ENCODE measurements at regions not wholly inside any gene's neighbourhood (a gene's known extent, or its start where the extent isn't known, plus 50 kb on each side); places are given as distances from the start of the nearest gene placed in this dataset.

- Mint-ChIP-seq H3K9me3 (peaks cover 40% of the 10 kb centered on the region), H3K4me3 (no peak overlapping the region), H3K27ac (no peak overlapping the region), H3K4me1 (peaks cover 12% of the 10 kb centered on the region), H3K27me3 (ENCODE audit: low read depth) (peaks cover 3% of the 10 kb centered on the region), H3K36me3 (peaks cover 24% of the 10 kb centered on the region)
- no peak for ATAC-seq
- POLR2A ChIA-PET = no interaction called here
- TF ChIP-seq GABPB1 (CRISPR knock-in tag; IDR thresholded peaks at IDR 0.05) (no peak), HMGXB4 (CRISPR knock-in tag; IDR thresholded peaks at IDR 0.05) (no peak), CREB1 (CRISPR knock-in tag; IDR thresholded peaks at IDR 0.05) (no peak), NFATC4 (CRISPR knock-in tag; IDR thresholded peaks at IDR 0.05) (no peak), ZMAT4 (CRISPR knock-in tag; IDR thresholded peaks at IDR 0.05) (no peak), ATF6 (CRISPR knock-in tag; IDR thresholded peaks at IDR 0.05) (no peak), ZNF281 (CRISPR knock-in tag; IDR thresholded peaks at IDR 0.05) (no peak), CDX4 (CRISPR knock-in tag; IDR thresholded peaks at IDR 0.05; ENCODE audit: borderline replicate concordance) (no peak), FOXK1 (CRISPR knock-in tag; IDR thresholded peaks at IDR 0.05) (no peak), NFE2L1 (CRISPR knock-in tag; IDR thresholded peaks at IDR 0.05) (no peak), CTCF (IDR thresholded peaks at IDR 0.05) (no peak)
- CTCF ChIA-PET = no interaction called here
- DNase-seq (ENCODE audit: low spot score) = no peak
Observed at GRCh38 chr13:33472446-33472845, 186.9 kb upstream of the STARD13 start.

GRCh38 chr13:33479105-33479504, 193.6 kb upstream of the STARD13 start:
- Mint-ChIP-seq H3K27me3 (ENCODE audit: low read depth) (peaks cover 3% of the 10 kb centered on the region; the same call in 1 of the 2 replicates), H3K27ac (no peak overlapping the region), H3K36me3 (peaks cover 28% of the 10 kb centered on the region), H3K9me3 (peaks cover 62% of the 10 kb centered on the region), H3K4me1 (no peaks in the 10 kb centered on the region), H3K4me3 (no peak overlapping the region)
- CTCF ChIA-PET = no interaction called here
- no peak for ATAC-seq
- POLR2A ChIA-PET = no interaction called here
- DNase-seq (ENCODE audit: low spot score) = no peak
- TF ChIP-seq JUN (CRISPR knock-in tag; IDR thresholded peaks at IDR 0.05) (no peak), SOX15 (CRISPR knock-in tag; IDR thresholded peaks at IDR 0.05) (no peak), FOXP1 (CRISPR knock-in tag; IDR thresholded peaks at IDR 0.05; ENCODE audit: borderline replicate concordance) (no peak), ZNF423 (CRISPR knock-in tag; IDR thresholded peaks at IDR 0.05) (no peak), CBFB (CRISPR knock-in tag; IDR thresholded peaks at IDR 0.05; ENCODE audit: low read depth) (no peak), ZBTB21 (CRISPR knock-in tag; IDR thresholded peaks at IDR 0.05; ENCODE audit: borderline replicate concordance) (no peak), AFF4 (CRISPR knock-in tag; IDR thresholded peaks at IDR 0.05; ENCODE audit: borderline replicate concordance) (no peak), HMGA2 (CRISPR knock-in tag; IDR thresholded peaks at IDR 0.05) (no peak), PREB (CRISPR knock-in tag; IDR thresholded peaks at IDR 0.05; ENCODE audit: borderline replicate concordance) (no peak)
